PC-3 (cell line): ENCODE measurements at regions not wholly inside any gene's neighbourhood (a gene's known extent, or its start where the extent isn't known, plus 50 kb on each side); places are given as distances from the start of the nearest gene placed in this dataset.
"Not testable (repeated sequence)": the region's sequence is repeated elsewhere in the genome, so short reads cannot be mapped to it uniquely, and the experiment has no call there.

Source experiments
- EZH2 ChIP-seq: fragments of 300-600 bp; sonication (generic); IDR thresholded peaks from one replicate; pipeline ENCODE4 v1.6.1; 2017; ENCODE audit warnings: antibody characterized with exemption, mild to moderate bottlenecking, low read length; ENCODE audit not compliant: unreplicated experiment
- EZH2phosphoT487 ChIP-seq: fragments of 300-600 bp; sonication (generic); IDR thresholded peaks from 2 replicates; pipeline ENCODE4 v1.6.1; 2018; ENCODE audit warnings: mild to moderate bottlenecking, antibody characterized with exemption, low read length, borderline replicate concordance
- TF ChIP-seq, protein P1 (sequence below): fragments of 300-600 bp; sonication (generic); conservative IDR thresholded peaks from 2 replicates; pipeline ENCODE4 v1.5.1; 2017; ENCODE audit warnings: antibody characterized with exemption, low read depth, mild to moderate bottlenecking, low read length

GRCh38 chr21:9950363-9950762 is 571.0 kb upstream of the TPTE start:
- not testable (repeated sequence) for TF ChIP-seq EZH2, EZH2phosphoT487
- TF ChIP-seq, protein P1, sequence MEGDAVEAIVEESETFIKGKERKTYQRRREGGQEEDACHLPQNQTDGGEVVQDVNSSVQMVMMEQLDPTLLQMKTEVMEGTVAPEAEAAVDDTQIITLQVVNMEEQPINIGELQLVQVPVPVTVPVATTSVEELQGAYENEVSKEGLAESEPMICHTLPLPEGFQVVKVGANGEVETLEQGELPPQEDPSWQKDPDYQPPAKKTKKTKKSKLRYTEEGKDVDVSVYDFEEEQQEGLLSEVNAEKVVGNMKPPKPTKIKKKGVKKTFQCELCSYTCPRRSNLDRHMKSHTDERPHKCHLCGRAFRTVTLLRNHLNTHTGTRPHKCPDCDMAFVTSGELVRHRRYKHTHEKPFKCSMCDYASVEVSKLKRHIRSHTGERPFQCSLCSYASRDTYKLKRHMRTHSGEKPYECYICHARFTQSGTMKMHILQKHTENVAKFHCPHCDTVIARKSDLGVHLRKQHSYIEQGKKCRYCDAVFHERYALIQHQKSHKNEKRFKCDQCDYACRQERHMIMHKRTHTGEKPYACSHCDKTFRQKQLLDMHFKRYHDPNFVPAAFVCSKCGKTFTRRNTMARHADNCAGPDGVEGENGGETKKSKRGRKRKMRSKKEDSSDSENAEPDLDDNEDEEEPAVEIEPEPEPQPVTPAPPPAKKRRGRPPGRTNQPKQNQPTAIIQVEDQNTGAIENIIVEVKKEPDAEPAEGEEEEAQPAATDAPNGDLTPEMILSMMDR, result not testable (repeated sequence)
